GM19463 (cell line): ENCODE measurements at regions not wholly inside any gene's neighbourhood (a gene's known extent, or its start where the extent isn't known, plus 50 kb on each side); places are given as distances from the start of the nearest gene placed in this dataset.

Experiments
- ATAC-seq: cut with Tn5 transposase; IDR thresholded peaks from one replicate; pipeline ENCODE4 v1.9.1; 2021; ENCODE audit warnings: mild to moderate bottlenecking, moderate library complexity; ENCODE audit not compliant: unreplicated experiment

- ATAC-seq = no peak
Measured at GRCh38 chr4:11189756-11190155, 238.9 kb downstream of the HS3ST1 start.

GRCh38 chr4:11183356-11183740 is 245.3 kb downstream of the HS3ST1 start:
- no peak for ATAC-seq

GRCh38 chr4:11182586-11183355 is 245.9 kb downstream of the HS3ST1 start:
- no peak for ATAC-seq

- no peak for ATAC-seq
Measured at GRCh38 chr4:11182031-11182430, 246.7 kb downstream of the HS3ST1 start.

- ATAC-seq = no peak
Measured at GRCh38 chr4:11179796-11180195, 248.9 kb downstream of the HS3ST1 start.

DNA sequence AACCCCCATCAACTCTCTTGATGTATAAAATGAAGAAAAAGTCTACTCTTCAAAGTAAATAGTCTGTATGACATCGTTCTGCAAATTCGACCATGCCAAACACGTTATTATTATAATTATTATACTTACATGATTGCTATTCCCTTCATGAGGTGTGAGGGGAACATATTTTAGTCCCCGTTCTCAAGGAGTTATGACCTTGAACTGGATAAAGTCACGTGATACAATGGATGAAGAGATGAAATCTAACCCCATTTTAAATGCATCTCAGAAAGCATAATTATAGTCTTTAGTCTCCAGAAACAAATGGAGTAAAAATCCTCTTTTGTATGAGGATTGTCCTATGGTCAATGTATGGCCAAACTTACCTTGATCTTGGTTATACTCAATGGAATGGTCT is 250.3 kb downstream of the HS3ST1 start:
- no peak for ATAC-seq

GRCh38 chr4:11175374-11175773 is 253.3 kb downstream of the HS3ST1 start:
- no peak for ATAC-seq

GRCh38 chr4:11166606-11167005 is 262.1 kb downstream of the HS3ST1 start:
- no peak for ATAC-seq

DNA sequence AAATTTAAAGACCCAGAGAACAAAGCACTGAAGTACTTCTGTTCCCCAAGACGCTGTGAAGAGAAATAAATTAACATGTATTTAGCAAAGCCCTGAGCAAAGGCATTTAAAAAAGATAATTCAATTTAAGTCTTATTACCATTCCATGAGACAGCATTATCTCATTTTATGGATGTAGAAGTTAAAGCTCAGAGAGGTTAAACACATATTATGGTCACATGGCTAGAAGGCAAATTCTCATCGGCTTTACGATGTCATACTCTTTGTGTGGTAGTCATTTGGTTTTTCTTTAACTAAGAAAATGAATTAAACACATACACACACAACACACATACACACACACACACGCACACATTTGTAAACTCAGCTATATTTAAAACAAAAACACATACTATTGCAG is 262.7 kb downstream of the HS3ST1 start:
- ATAC-seq = no peak

DNA sequence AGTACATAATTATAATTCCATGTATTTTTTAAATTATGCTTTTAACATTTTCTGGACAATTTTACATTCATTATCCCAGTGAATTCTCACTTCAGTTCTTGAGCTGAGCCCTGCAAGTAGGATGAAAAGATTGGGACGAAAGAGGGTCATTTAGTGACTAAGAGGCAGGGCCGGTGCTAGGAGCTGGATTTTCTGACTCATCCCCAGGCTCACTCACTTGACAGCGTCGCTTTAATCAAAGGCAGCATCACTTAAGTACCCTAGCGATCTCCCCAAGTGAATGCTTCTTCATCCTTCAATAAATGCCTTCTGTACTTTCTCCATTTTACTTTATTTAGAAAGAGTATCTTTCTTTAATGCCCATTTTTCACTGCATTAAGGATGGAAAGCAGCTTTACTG is 263.6 kb downstream of the HS3ST1 start:
- ATAC-seq = no peak

DNA sequence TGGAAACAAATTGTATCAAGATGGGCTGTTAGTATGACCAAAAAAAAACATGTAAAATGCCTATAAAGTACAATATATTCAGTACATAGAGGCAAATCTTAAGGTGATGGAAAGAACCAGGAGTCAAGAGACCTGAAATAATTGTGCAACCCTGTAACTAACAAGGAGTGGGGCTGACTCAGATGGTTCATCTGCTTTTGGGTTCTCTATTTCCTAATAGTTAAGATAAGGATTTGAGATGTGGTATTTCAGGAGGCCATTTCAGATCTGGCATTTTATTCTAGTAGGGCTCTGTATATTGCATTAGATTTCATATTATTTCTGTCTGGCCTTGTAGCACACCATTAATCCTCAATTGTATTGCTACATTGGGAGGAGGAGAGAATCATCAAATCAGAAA is 268.4 kb downstream of the HS3ST1 start:
- no peak for ATAC-seq

GRCh38 chr4:11158971-11159370 is 269.7 kb downstream of the HS3ST1 start:
- no peak for ATAC-seq

DNA sequence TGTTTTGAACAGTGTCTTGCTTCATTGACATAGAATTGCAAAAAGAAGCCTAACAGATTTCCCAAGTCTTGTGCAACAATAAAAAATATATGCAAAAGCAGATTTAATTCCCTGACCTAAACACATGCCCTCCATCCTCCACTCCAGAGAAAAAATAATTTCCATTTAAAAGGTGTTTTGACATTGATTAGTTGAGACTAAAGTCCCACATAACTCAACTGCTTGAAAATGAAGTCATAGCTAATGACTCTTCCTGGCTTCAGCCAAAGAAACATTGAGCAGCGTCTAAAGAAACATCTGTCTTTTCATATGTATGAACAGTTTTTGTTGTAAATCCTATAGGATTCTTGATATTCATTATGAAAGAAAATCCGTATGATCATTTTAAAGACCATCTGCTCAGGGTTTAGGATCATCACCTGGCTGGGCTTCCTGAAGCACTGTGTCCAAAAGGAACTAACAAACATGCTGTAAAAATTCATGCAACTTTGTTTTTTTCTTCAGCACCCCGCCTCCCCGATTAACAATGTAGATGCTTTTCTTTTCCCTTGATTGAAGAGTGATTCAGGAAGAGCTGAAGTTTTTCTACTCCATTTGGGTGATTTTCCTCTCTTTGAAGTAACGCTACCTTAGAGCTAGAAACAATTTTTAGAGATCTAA is 273.4 kb downstream of the HS3ST1 start:
- no peak for ATAC-seq

GRCh38 chr4:11153171-11153750 is 275.4 kb downstream of the HS3ST1 start:
- ATAC-seq = no peak

DNA sequence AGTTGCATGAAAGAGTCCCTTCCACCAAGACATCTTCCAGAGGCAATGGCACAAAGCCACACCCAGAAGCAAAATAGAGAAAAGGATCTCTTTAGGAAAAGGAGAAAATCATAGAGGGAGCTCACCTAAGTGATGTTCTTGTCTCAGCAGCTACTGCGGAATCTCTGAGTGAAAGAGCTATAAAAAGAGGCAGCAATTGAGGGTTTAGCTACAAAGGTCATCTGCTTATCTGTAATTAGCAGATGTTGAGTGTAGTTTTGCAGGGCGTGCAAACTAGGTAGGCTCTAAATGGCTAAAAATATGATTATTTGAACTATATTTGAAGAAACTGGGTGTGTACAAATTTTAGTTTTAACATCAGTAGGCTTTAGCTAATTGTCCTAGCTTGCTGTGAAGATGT is 276.0 kb downstream of the HS3ST1 start:
- ATAC-seq = no peak

DNA sequence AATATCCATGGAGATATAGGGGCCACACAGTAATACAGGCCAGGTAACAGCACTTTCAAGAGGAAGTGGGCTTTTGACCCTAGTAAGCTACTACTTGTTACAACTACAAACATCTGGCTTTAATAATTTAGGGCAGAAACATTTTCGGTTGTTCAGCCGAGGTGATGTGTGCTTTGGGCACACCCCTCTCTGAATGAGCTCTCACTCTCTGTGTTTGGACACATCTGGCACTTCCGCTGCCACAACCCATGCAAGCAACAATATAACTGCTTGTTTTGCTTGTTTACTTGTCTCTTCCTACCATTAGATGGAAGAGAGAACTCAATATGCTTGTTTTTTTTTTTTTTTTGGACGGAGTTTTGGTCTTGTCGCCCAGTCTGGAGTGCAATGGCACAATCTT is 277.2 kb downstream of the HS3ST1 start:
- no peak for ATAC-seq

DNA sequence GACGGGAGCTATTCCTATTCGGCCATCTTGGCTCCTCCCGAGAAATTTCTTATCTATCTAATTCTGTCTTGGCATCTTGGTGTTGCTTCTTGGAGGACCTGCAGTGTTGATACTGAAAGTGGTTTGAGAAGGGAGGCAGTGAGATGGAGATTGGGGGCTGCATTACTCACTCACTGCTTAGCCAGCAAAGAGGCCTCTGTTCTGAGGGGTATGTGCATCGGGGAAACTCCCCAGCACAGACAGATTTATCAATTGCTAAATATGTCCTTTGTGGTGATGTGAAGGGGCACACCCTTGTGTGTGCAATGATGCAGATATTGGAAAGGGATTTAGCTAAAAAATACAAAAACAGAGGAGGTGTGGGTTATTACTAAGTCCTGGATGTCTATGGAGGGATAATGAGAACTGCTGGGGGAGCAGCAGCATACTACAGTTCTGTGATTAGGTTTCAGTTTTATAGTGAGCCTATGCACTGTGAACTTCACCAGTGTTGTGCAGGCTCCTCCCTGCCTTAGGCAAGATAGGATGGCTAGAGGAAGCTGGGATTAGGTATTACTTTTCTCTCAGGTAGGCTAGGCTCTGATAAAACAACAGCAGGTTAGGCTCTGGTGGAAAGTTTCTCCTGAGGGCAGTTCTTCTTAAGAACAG is 279.0 kb downstream of the HS3ST1 start:
- no peak for ATAC-seq

- no peak for ATAC-seq
Measured at GRCh38 chr4:11139871-11140270, 288.8 kb downstream of the HS3ST1 start.

DNA sequence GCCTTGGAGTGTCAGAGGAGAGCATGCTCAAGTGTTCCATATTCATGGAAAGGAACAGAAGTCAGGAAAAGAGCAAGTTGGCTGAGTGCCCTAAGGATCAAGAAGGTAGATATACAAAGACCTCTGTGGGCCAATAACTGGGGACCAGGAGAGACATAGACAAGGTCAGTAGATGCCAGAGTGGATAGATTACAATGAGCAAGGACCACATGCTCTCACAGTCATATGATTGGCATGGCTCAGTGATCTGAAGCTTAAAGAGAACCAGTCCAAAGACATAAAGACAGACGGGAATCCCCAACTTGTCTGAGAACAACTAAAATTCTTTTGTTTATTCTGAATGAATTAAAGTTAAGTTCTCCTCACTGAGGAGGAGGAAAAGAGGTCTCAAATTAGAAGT is 289.7 kb downstream of the HS3ST1 start:
- no peak for ATAC-seq

DNA sequence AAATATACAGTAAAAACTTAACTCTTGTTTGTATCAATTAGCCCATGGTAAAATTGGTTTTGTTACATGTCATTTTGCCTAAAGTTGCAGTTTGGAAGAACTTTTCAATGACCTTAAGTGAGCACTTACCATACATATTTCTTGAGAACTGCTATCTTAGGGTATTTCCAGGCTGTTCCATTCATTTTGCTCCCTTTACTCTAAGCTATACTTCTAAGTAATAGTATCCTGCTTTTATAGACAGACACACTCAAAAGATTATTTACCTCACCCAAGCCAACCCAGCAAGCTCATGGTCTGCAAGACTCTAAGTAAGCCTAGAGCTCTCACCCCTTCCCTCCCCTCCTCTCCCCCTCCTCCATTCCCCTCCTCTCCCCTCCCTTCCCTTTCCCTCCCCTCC is 294.0 kb downstream of the HS3ST1 start:
- ATAC-seq = no peak

DNA sequence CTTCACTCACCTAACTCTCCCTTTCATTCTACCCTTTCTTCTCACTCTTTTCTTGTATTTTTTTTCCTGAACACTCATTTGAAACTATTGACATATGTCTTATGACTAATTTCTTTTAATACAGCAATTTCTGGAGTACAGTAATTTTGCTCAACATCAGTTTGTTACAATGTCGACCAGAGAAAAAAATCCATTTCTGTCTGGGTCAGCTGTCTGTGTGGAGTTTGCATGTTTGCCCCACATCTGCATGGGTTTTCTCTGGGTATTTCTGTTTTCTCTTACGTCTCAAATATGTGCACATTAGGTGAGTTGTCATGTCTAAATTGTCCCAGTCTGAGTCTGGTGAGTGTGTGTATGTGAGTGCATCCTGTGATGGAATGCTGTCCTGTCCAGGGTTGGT is 294.8 kb downstream of the HS3ST1 start:
- ATAC-seq = no peak

GRCh38 chr4:11132478-11132877 is 296.2 kb downstream of the HS3ST1 start:
- ATAC-seq = no peak
